ENCODE measurements at regions not wholly inside any gene's neighbourhood (a gene's known extent, or its start where the extent isn't known, plus 50 kb on each side); places are given as distances from the start of the nearest gene placed in this dataset.

GRCh38 chr7:135801045-135801693, 52.6 kb upstream of the FAM180A start (continued):
- peak; percentile 98 for TF ChIP-seq RAD21 (IDR thresholded peaks at IDR 0.05 in 1 of 2, conservative IDR thresholded peaks at IDR 0.05 in 1 of 2; ENCODE audit: low read depth in 2 of 2, low read length in 2 of 2)
- TF ChIP-seq SRF (IDR thresholded peaks at IDR 0.05; ENCODE audit: low read depth, low read length) = no peak
- TF ChIP-seq BRCA1 (IDR thresholded peaks at IDR 0.05; ENCODE audit: low read depth, low read length) = 0 out of 2 replicates have a peak, but pooled peaks have one; percentile 28
- TF ChIP-seq, protein P1, sequence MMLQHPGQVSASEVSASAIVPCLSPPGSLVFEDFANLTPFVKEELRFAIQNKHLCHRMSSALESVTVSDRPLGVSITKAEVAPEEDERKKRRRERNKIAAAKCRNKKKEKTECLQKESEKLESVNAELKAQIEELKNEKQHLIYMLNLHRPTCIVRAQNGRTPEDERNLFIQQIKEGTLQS (IDR thresholded peaks at IDR 0.05; ENCODE audit: insufficient read depth, low read depth, low read length) = no peak
- peak; percentile 48 for TF ChIP-seq ASH2L (IDR thresholded peaks at IDR 0.05; ENCODE audit: low read length)
- TF ChIP-seq RNF2 (IDR thresholded peaks at IDR 0.05; ENCODE audit: borderline replicate concordance, low read depth, low read length, missing control alignments, poor library complexity, severe bottlenecking) = no peak
- TF ChIP-seq CTCF (IDR thresholded peaks at IDR 0.05; ENCODE audit: control extremely low read depth in 1 of 3, insufficient read depth in 1 of 3, low read depth in 1 of 3, low read length in 3 of 3) = peak in 2 of 3 experiments; percentile 76 to 87; a peak in 3 of 4 replicates
- no peak for TF ChIP-seq KDM1A (IDR thresholded peaks at IDR 0.05; ENCODE audit: borderline replicate concordance, low read length)
- TF ChIP-seq JUN (IDR thresholded peaks at IDR 0.05; ENCODE audit: low read depth, low read length) = no peak
- peak; percentile 40; the same call in 1 of the 2 replicates for TF ChIP-seq YY1 (IDR thresholded peaks at IDR 0.05; ENCODE audit: low read depth, low read length)

Data from H1 (cell line).